Liver (tissue), 8 donors: ENCODE measurements at regions not wholly inside any gene's neighbourhood (a gene's known extent, or its start where the extent isn't known, plus 50 kb on each side); places are given as distances from the start of the nearest gene placed in this dataset.

Source experiments
- DNase-seq: peaks from one replicate; pipeline ENCODE4 v3.0.0-alpha.2; 2017; ENCODE audit warnings: low spot score
- H3K27ac ChIP-seq, 2 donors: one replicate each; pipeline ENCODE4 v1.7.0; 2013; ENCODE audit warnings: inconsistent platforms in 2 of 2, low read length in 2 of 2, control low read depth in 1 of 2, low read depth in 1 of 2, mild to moderate bottlenecking in 1 of 2
- H3K27me3 ChIP-seq, 4 donors: one replicate each; pipeline versions ENCODE4 v1.6.1 to v1.7.0; 2013; ENCODE audit warnings: low read length in 3 of 4, inconsistent platforms in 1 of 4, mild to moderate bottlenecking in 1 of 4, moderate library complexity in 1 of 4; ENCODE audit not compliant: control insufficient read depth in 4 of 4, insufficient read depth in 4 of 4
- H3K36me3 ChIP-seq, 4 donors: one replicate each; pipeline versions ENCODE4 v1.6.1 to v1.7.0; 2013; ENCODE audit warnings: low read length in 3 of 4, mild to moderate bottlenecking in 3 of 4, low read depth in 1 of 4, moderate library complexity in 1 of 4; ENCODE audit not compliant: control insufficient read depth in 4 of 4, insufficient read depth in 3 of 4
- H3K4me1 ChIP-seq, 4 donors: one replicate each; pipeline versions ENCODE4 v1.6.1 to v1.7.0; 2013; ENCODE audit warnings: low read length in 3 of 4, mild to moderate bottlenecking in 3 of 4, moderate library complexity in 1 of 4; ENCODE audit not compliant: control insufficient read depth in 4 of 4, insufficient read depth in 4 of 4
- H3K4me3 ChIP-seq, 3 donors: one replicate each; pipeline versions ENCODE4 v1.6.1 to v1.7.0; 2013; ENCODE audit warnings: low read length in 3 of 3, control low read depth in 1 of 3, low read depth in 1 of 3, mild to moderate bottlenecking in 1 of 3
- H3K9ac ChIP-seq, 2 donors: one replicate each; pipeline ENCODE4 v1.7.0; 2013; ENCODE audit warnings: low read length in 2 of 2, mild to moderate bottlenecking in 2 of 2, moderate library complexity in 2 of 2, control low read depth in 1 of 2, low read depth in 1 of 2
- H3K9me3 ChIP-seq, 4 donors: one replicate each; pipeline versions ENCODE4 v1.6.1 to v1.7.0; 2013; ENCODE audit warnings: low read length in 3 of 4; ENCODE audit not compliant: control insufficient read depth in 4 of 4
- ATF3 ChIP-seq: IDR thresholded peaks from 2 replicates; pipeline ENCODE4 v1.6.1; 2016; ENCODE audit warnings: antibody characterized with exemption
- CTCF ChIP-seq: fragments of 150-350 bp; IDR thresholded peaks from 2 replicates; pipeline ENCODE4 v1.5.1; 2017; ENCODE audit warnings: improper control_type of control experiment, low read depth, low read length; ENCODE audit not compliant: missing input control
- EGR1 ChIP-seq, 2 donors: IDR thresholded peaks; 2 replicates each; pipeline ENCODE4 v1.6.1; 2016 to 2018; ENCODE audit warnings: antibody characterized with exemption in 2 of 2, low read depth in 2 of 2
- FOXA1 ChIP-seq: IDR thresholded peaks from 2 replicates; pipeline ENCODE4 v1.6.1; 2016; ENCODE audit warnings: antibody characterized with exemption
- FOXA2 ChIP-seq: IDR thresholded peaks from 2 replicates; pipeline ENCODE4 v1.6.1; 2016; ENCODE audit warnings: antibody characterized with exemption
- GABPA ChIP-seq, 2 donors: IDR thresholded peaks in 1 of 2; conservative IDR thresholded peaks in 1 of 2; 2 replicates each; pipeline ENCODE4 v1.6.1; 2016; ENCODE audit warnings: antibody characterized with exemption in 2 of 2, mild to moderate bottlenecking in 1 of 2, moderate library complexity in 1 of 2
- HNF4A ChIP-seq, 2 donors: conservative IDR thresholded peaks; 2 replicates each; pipeline ENCODE4 v1.6.1; 2016; ENCODE audit warnings: antibody characterized with exemption in 2 of 2, mild to moderate bottlenecking in 2 of 2
- HNF4G ChIP-seq: IDR thresholded peaks from 2 replicates; pipeline ENCODE4 v1.6.1; 2016; ENCODE audit warnings: antibody characterized with exemption
- JUND ChIP-seq, 2 donors: IDR thresholded peaks; 2 replicates each; pipeline ENCODE4 v1.6.1; 2016; ENCODE audit warnings: antibody characterized with exemption in 2 of 2
- MAX ChIP-seq: IDR thresholded peaks from 2 replicates; pipeline ENCODE4 v1.6.1; 2016; ENCODE audit warnings: antibody characterized with exemption
- NR2F2 ChIP-seq: IDR thresholded peaks from 2 replicates; pipeline ENCODE4 v1.6.1; 2016; ENCODE audit warnings: antibody characterized with exemption
- RAD21 ChIP-seq, 2 donors: IDR thresholded peaks; 2 replicates each; pipeline ENCODE4 v1.6.1; 2016; ENCODE audit warnings: antibody characterized with exemption in 2 of 2, mild to moderate bottlenecking in 2 of 2
- REST ChIP-seq: IDR thresholded peaks from 2 replicates; pipeline ENCODE4 v1.6.1; 2016; ENCODE audit warnings: antibody characterized with exemption, mild to moderate bottlenecking
- RXRA ChIP-seq, 2 donors: IDR thresholded peaks; 2 replicates each; pipeline ENCODE4 v1.6.1; 2017 to 2018; ENCODE audit warnings: antibody characterized with exemption in 2 of 2, mild to moderate bottlenecking in 1 of 2
- SP1 ChIP-seq: IDR thresholded peaks from 2 replicates; pipeline ENCODE4 v1.6.1; 2018; ENCODE audit warnings: antibody characterized with exemption, mild to moderate bottlenecking
- TAF1 ChIP-seq: conservative IDR thresholded peaks from 2 replicates; pipeline ENCODE4 v1.6.1; 2016; ENCODE audit warnings: antibody characterized with exemption, mild to moderate bottlenecking
- YY1 ChIP-seq: IDR thresholded peaks from 2 replicates; pipeline ENCODE4 v1.6.1; 2016; ENCODE audit warnings: antibody characterized with exemption, mild to moderate bottlenecking
- ZBTB33 ChIP-seq: IDR thresholded peaks from 2 replicates; pipeline ENCODE4 v1.6.1; 2016; ENCODE audit warnings: antibody characterized with exemption
- WGBS: extraction: QIAGEN DNeasy Blood & Tissue Kit; methylation state at CpG from one replicate; pipeline ENCODE4 v1.1.7; 2013; 5-methylcytosine and 5-hydroxymethylcytosine counted together
- donor health status: healthy.
- donor health status: healthy.
- donor health status: healthy.
- donor health status: healthy.
- donor health status: healthy.

GRCh38 chr4:124097447-124097846, 615.1 kb downstream of the ANKRD50 start (continued):
- TF ChIP-seq JUND (IDR thresholded peaks at IDR 0.05) (no peak), FOXA1 (no peak), ZBTB33 (no peak)

- DNase-seq, result no peak
- H3K36me3 ChIP-seq, result no peaks in the 10 kb centered on the region
- WGBS, result 89% methylated on average over 3 of the region's 3 CpGs
- TF ChIP-seq JUND (IDR thresholded peaks at IDR 0.05), result no peak
- TF ChIP-seq SP1, result no peak
- TF ChIP-seq ZBTB33, result no peak
- TF ChIP-seq CTCF, result no peak
- TF ChIP-seq EGR1 (IDR thresholded peaks at IDR 0.05; ENCODE audit: low read depth in 2 of 2), result no peak
- no peak for TF ChIP-seq NR2F2
- TF ChIP-seq REST, result no peak
- TF ChIP-seq TAF1, result no peak
- no peak for TF ChIP-seq HNF4G
- TF ChIP-seq FOXA1, result no peak
- TF ChIP-seq HNF4A (conservative IDR thresholded peaks at IDR 0.05), result no peak
- TF ChIP-seq FOXA2, result no peak
- no peak for TF ChIP-seq YY1
- no peak for TF ChIP-seq GABPA (IDR thresholded peaks at IDR 0.05 in 1 of 2, conservative IDR thresholded peaks at IDR 0.05 in 1 of 2)
- TF ChIP-seq ATF3, result no peak
- TF ChIP-seq RAD21 (IDR thresholded peaks at IDR 0.05), result no peak
- no peak for TF ChIP-seq MAX
- no peak for TF ChIP-seq RXRA (IDR thresholded peaks at IDR 0.05)
- no peak overlapping the region for H3K9ac ChIP-seq
- no peaks in the 10 kb centered on the region for H3K9me3 ChIP-seq
- no peak overlapping the region for H3K4me3 ChIP-seq
- no peak overlapping the region for H3K27ac ChIP-seq
- peaks cover 0 to 2% (median 0%) of the 10 kb centered on the region in 4 donors for H3K27me3 ChIP-seq
- no peaks in the 10 kb centered on the region for H3K4me1 ChIP-seq
These were observed 608.4 kb downstream of the ANKRD50 start for GRCh38 chr4:124104101-124104500.
